ENCODE measurements at regions not wholly inside any gene's neighbourhood (a gene's known extent, or its start where the extent isn't known, plus 50 kb on each side); places are given as distances from the start of the nearest gene placed in this dataset.

- no peak for TF ChIP-seq FOXA2 (IDR thresholded peaks at IDR 0.05)
- no peak for TF ChIP-seq TAF1 (conservative IDR thresholded peaks at IDR 0.05)
- TF ChIP-seq FOXA1 (IDR thresholded peaks at IDR 0.05) = no peak
- TF ChIP-seq EGR1 (IDR thresholded peaks at IDR 0.05; ENCODE audit: low read depth in 2 of 2) = no peak
- TF ChIP-seq RAD21 (IDR thresholded peaks at IDR 0.05) = no peak
- no peak for TF ChIP-seq JUND (IDR thresholded peaks at IDR 0.05)
- TF ChIP-seq YY1 (IDR thresholded peaks at IDR 0.05) = no peak
- TF ChIP-seq HNF4G (IDR thresholded peaks at IDR 0.05) = no peak
- TF ChIP-seq GABPA (IDR thresholded peaks at IDR 0.05 in 1 of 2, conservative IDR thresholded peaks at IDR 0.05 in 1 of 2) = no peak
These were observed 355.8 kb upstream of the C2CD4B start (continued) for GRCh38 chr15:62520887-62521286.

- Histone ChIP-seq H3K27ac (ENCODE audit: low read depth in 1 of 2, low read length in 2 of 2) (no peak overlapping the region), H3K9ac (ENCODE audit: low read depth in 1 of 2, low read length in 2 of 2) (no peak overlapping the region), H3K4me3 (ENCODE audit: low read depth in 1 of 3, low read length in 3 of 3) (no peak overlapping the region), H3K9me3 (ENCODE audit: control insufficient read depth in 4 of 4, low read length in 3 of 4) (no peaks in the 10 kb centered on the region), H3K27me3 (ENCODE audit: control insufficient read depth in 4 of 4, insufficient read depth in 4 of 4, low read length in 3 of 4) (no peaks in the 10 kb centered on the region), H3K4me1 (ENCODE audit: control insufficient read depth in 4 of 4, insufficient read depth in 4 of 4, low read length in 3 of 4) (no peaks in the 10 kb centered on the region), H3K36me3 (ENCODE audit: control insufficient read depth in 4 of 4, insufficient read depth in 3 of 4, low read depth in 1 of 4, low read length in 3 of 4) (no peaks in the 10 kb centered on the region)
- no peak for TF ChIP-seq ATF3 (IDR thresholded peaks at IDR 0.05)
- no peak for TF ChIP-seq TAF1 (conservative IDR thresholded peaks at IDR 0.05)
- TF ChIP-seq MAX (IDR thresholded peaks at IDR 0.05) = no peak
- TF ChIP-seq SP1 (IDR thresholded peaks at IDR 0.05) = no peak
- TF ChIP-seq HNF4G (IDR thresholded peaks at IDR 0.05) = no peak
- no peak for TF ChIP-seq FOXA2 (IDR thresholded peaks at IDR 0.05)
- TF ChIP-seq CTCF (IDR thresholded peaks at IDR 0.05; ENCODE audit: low read depth, low read length, missing input control) = no peak
- TF ChIP-seq FOXA1 (IDR thresholded peaks at IDR 0.05) = no peak
- TF ChIP-seq JUND (IDR thresholded peaks at IDR 0.05) = no peak
- no peak for TF ChIP-seq EGR1 (IDR thresholded peaks at IDR 0.05; ENCODE audit: low read depth in 2 of 2)
- TF ChIP-seq ZBTB33 (IDR thresholded peaks at IDR 0.05) = no peak
- TF ChIP-seq HNF4A (conservative IDR thresholded peaks at IDR 0.05) = no peak
- TF ChIP-seq RAD21 (IDR thresholded peaks at IDR 0.05) = no peak
- no peak for TF ChIP-seq REST (IDR thresholded peaks at IDR 0.05)
- TF ChIP-seq YY1 (IDR thresholded peaks at IDR 0.05) = no peak
- DNase-seq (ENCODE audit: low spot score) = no peak
- 94% methylated on average over 2 of the region's 2 CpGs for WGBS
These were observed 356.3 kb upstream of the C2CD4B start for GRCh38 chr15:62521396-62521795.

All from liver (tissue), 8 donors.